HEK293T (cell line): ENCODE measurements at regions not wholly inside any gene's neighbourhood (a gene's known extent, or its start where the extent isn't known, plus 50 kb on each side); places are given as distances from the start of the nearest gene placed in this dataset.

Experiments
- ELF4 ChIP-seq: fragments of 450-650 bp; IDR thresholded peaks from 2 replicates; pipeline ENCODE4 v1.6.1; 2017; ENCODE audit warnings: antibody characterized with exemption
- FOXM1 ChIP-seq: fragments of 450-650 bp; IDR thresholded peaks from 2 replicates; pipeline ENCODE4 v1.6.1; 2017; ENCODE audit warnings: mild to moderate bottlenecking, borderline replicate concordance
- L3MBTL2 ChIP-seq: fragments of 450-650 bp; conservative IDR thresholded peaks from 2 replicates; pipeline ENCODE4 v1.6.1; 2016; ENCODE audit warnings: mild to moderate bottlenecking
- TARDBP ChIP-seq: fragments of 450-650 bp; IDR thresholded peaks from 2 replicates; pipeline ENCODE4 v1.6.1; 2016
- TF ChIP-seq, protein P1 (sequence below): fragments of 450-650 bp; IDR thresholded peaks from 2 replicates; pipeline ENCODE4 v1.6.1; 2016

DNA sequence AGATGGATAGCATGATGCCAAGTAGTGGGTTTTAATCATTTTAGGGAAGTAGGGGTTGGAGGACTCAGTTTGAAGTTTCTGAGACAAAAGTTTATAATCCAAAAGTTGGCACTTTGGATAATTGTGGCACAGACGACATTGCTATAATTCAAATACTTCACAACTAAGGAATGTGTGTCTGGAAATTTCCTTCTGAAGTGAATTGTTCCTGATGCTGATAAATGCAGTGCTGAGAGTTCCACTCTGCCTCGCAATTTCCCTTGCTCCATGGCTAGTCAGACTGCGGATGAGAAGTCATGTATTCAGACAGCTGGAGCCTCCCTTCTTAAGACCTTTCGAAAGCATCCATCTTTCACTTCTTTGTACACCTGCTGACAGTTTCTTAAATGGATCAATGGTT lies 393.3 kb upstream of the PRICKLE1 start:
- TF ChIP-seq ELF4 (no peak), L3MBTL2 (no peak), TARDBP (no peak), FOXM1 (no peak)
- TF ChIP-seq, protein P1, sequence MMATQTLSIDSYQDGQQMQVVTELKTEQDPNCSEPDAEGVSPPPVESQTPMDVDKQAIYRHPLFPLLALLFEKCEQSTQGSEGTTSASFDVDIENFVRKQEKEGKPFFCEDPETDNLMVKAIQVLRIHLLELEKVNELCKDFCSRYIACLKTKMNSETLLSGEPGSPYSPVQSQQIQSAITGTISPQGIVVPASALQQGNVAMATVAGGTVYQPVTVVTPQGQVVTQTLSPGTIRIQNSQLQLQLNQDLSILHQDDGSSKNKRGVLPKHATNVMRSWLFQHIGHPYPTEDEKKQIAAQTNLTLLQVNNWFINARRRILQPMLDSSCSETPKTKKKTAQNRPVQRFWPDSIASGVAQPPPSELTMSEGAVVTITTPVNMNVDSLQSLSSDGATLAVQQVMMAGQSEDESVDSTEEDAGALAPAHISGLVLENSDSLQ = no peak
